ENCODE measurements at regions not wholly inside any gene's neighbourhood (a gene's known extent, or its start where the extent isn't known, plus 50 kb on each side); places are given as distances from the start of the nearest gene placed in this dataset.

GRCh38 chr6:4324746-4325145 lies 189.4 kb upstream of the ECI2 start:
- DNase-seq (ENCODE audit: low read depth) = no peak

- DNase-seq (ENCODE audit: low read depth) = no peak
These were observed 187.9 kb upstream of the ECI2 start for GRCh38 chr6:4323322-4323721.

- DNase-seq (ENCODE audit: low read depth) = no peak
These were observed 187.5 kb upstream of the ECI2 start for GRCh38 chr6:4322846-4323309.

GRCh38 chr6:4322134-4322845 lies 186.9 kb upstream of the ECI2 start:
- DNase-seq (ENCODE audit: low read depth) = no peak

- DNase-seq (ENCODE audit: low read depth) = no peak
These were observed 185.5 kb upstream of the ECI2 start for GRCh38 chr6:4320860-4321259.

- DNase-seq (ENCODE audit: low read depth) = no peak
These were observed 184.8 kb upstream of the ECI2 start for GRCh38 chr6:4319981-4320683.

- no peak for DNase-seq (ENCODE audit: low read depth)
These were observed 182.9 kb upstream of the ECI2 start for GRCh38 chr6:4318321-4318720.

GRCh38 chr6:4316867-4317400 lies 181.6 kb upstream of the ECI2 start:
- DNase-seq (ENCODE audit: low read depth) = no peak

GRCh38 chr6:4314201-4314707 lies 178.9 kb upstream of the ECI2 start:
- no peak for DNase-seq (ENCODE audit: low read depth)

- DNase-seq (ENCODE audit: low read depth) = no peak
These were observed 177.8 kb upstream of the ECI2 start for GRCh38 chr6:4313044-4313686.

- DNase-seq (ENCODE audit: low read depth) = no peak
These were observed 176.8 kb upstream of the ECI2 start for GRCh38 chr6:4311976-4312860.

- no peak for DNase-seq (ENCODE audit: low read depth)
These were observed 174.2 kb upstream of the ECI2 start for GRCh38 chr6:4309540-4309939.

- DNase-seq (ENCODE audit: low read depth) = no peak
These were observed 173.0 kb upstream of the ECI2 start for GRCh38 chr6:4308364-4308763.

GRCh38 chr6:4304927-4305455 lies 169.6 kb upstream of the ECI2 start:
- DNase-seq (ENCODE audit: low read depth) = no peak

GRCh38 chr6:4303638-4304037 lies 168.3 kb upstream of the ECI2 start:
- no peak for DNase-seq (ENCODE audit: low read depth)

GRCh38 chr6:4302524-4302923 lies 167.1 kb upstream of the ECI2 start:
- DNase-seq (ENCODE audit: low read depth) = no peak

- no peak for DNase-seq (ENCODE audit: low read depth)
These were observed 166.5 kb upstream of the ECI2 start for GRCh38 chr6:4301871-4302270.

GRCh38 chr6:4300917-4301316 lies 165.5 kb upstream of the ECI2 start:
- no peak for DNase-seq (ENCODE audit: low read depth)

- no peak for DNase-seq (ENCODE audit: low read depth)
These were observed 164.1 kb upstream of the ECI2 start for GRCh38 chr6:4299476-4299875.

- DNase-seq (ENCODE audit: low read depth) = no peak
These were observed 162.0 kb upstream of the ECI2 start for GRCh38 chr6:4297348-4297747.

GRCh38 chr6:4296552-4296951 lies 161.2 kb upstream of the ECI2 start:
- no peak for DNase-seq (ENCODE audit: low read depth)

- DNase-seq (ENCODE audit: low read depth) = no peak
These were observed 160.4 kb upstream of the ECI2 start for GRCh38 chr6:4295783-4296155.
